ENCODE measurements at regions not wholly inside any gene's neighbourhood (a gene's known extent, or its start where the extent isn't known, plus 50 kb on each side); places are given as distances from the start of the nearest gene placed in this dataset.

DNA sequence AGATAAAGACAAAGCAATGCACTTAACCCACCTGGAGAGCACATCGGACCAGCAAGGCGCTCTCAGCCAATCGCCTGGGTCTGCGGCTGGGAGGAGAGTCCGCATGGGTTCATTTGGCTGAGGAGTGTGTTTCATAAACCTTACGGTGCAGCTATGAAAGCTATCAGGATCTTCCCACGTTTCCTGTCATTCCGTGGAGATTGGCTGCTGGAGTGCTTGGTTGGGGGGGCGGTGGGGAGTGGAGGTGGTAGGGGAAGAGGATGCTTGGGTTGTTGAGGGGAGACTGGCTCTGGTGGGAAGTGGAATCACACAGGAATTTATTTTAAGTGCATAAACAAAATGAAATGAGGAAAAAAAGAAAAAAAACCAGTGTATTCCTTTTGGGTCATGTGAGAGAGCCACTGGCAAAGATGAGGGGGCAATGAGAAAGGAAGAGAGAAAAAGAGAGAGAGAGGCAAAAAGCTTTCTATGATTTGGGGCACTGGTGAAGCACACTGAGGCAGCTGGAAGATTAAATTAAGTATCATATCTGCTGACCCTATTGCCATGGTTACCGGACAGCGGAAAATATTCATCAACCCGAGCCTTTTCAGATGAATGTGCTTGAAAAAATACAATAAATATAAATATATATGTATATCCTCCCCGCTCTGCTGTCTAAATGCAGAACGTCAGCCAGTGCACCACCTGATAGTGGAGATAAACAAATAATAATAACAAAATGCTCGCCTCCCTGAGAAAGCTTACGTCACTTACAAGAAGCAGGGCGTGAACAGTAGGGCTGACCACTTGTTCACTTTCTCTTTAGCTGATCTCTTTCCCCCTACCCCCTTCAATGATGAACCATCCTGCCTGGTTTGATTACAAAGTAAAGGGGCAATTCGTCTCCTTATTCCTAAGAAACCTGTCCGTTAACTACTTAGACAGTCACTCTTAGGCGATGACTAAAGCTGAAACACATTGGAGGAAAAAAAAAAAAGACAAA lies 457.0 kb upstream of the ZFHX3 start:
- TF ChIP-seq, protein P1, sequence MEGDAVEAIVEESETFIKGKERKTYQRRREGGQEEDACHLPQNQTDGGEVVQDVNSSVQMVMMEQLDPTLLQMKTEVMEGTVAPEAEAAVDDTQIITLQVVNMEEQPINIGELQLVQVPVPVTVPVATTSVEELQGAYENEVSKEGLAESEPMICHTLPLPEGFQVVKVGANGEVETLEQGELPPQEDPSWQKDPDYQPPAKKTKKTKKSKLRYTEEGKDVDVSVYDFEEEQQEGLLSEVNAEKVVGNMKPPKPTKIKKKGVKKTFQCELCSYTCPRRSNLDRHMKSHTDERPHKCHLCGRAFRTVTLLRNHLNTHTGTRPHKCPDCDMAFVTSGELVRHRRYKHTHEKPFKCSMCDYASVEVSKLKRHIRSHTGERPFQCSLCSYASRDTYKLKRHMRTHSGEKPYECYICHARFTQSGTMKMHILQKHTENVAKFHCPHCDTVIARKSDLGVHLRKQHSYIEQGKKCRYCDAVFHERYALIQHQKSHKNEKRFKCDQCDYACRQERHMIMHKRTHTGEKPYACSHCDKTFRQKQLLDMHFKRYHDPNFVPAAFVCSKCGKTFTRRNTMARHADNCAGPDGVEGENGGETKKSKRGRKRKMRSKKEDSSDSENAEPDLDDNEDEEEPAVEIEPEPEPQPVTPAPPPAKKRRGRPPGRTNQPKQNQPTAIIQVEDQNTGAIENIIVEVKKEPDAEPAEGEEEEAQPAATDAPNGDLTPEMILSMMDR (IDR thresholded peaks at IDR 0.05), result no peak
- TF ChIP-seq POLR2A (IDR thresholded peaks at IDR 0.05), result no peak
